ENCODE measurements at regions not wholly inside any gene's neighbourhood (a gene's known extent, or its start where the extent isn't known, plus 50 kb on each side); places are given as distances from the start of the nearest gene placed in this dataset.

- FAIRE-seq (no peak), DNase-seq (ENCODE audit: low read depth) (no peak)
- TF ChIP-seq CTCF (IDR thresholded peaks at IDR 0.05; ENCODE audit: insufficient read depth, low read length, severe bottlenecking), result no peak
- Histone ChIP-seq H3K27me3 (ENCODE audit: control insufficient read depth, insufficient read depth, low read length) (no peaks in the 10 kb centered on the region), H3K4me3 (ENCODE audit: low read depth, low read length) (no peak overlapping the region), H3K36me3 (ENCODE audit: control insufficient read depth, insufficient read depth, low read length) (no peaks in the 10 kb centered on the region)
Measured at GRCh38 chr12:24366514-24366913, 417.0 kb upstream of the SOX5 start.

GRCh38 chr12:24364921-24365320 lies 415.5 kb upstream of the SOX5 start:
- DNase-seq (ENCODE audit: low read depth) (peak; percentile 26), FAIRE-seq (no peak)
- Histone ChIP-seq H3K4me3 (ENCODE audit: low read depth, low read length) (no peak overlapping the region), H3K27me3 (ENCODE audit: control insufficient read depth, insufficient read depth, low read length) (no peaks in the 10 kb centered on the region), H3K36me3 (ENCODE audit: control insufficient read depth, insufficient read depth, low read length) (no peaks in the 10 kb centered on the region)
- no peak for TF ChIP-seq CTCF (IDR thresholded peaks at IDR 0.05; ENCODE audit: insufficient read depth, low read length, severe bottlenecking)

- DNase-seq (ENCODE audit: low read depth), result no peak
- Histone ChIP-seq H3K4me3 (ENCODE audit: low read depth, low read length) (no peak overlapping the region), H3K36me3 (ENCODE audit: control insufficient read depth, insufficient read depth, low read length) (no peaks in the 10 kb centered on the region), H3K27me3 (ENCODE audit: control insufficient read depth, insufficient read depth, low read length) (no peaks in the 10 kb centered on the region)
- TF ChIP-seq CTCF (IDR thresholded peaks at IDR 0.05; ENCODE audit: insufficient read depth, low read length, severe bottlenecking), result no peak
- FAIRE-seq, result no peak
Measured at GRCh38 chr12:24363177-24363754, 413.8 kb upstream of the SOX5 start.

GRCh38 chr12:24361877-24362580 lies 412.6 kb upstream of the SOX5 start:
- no peaks in the 10 kb centered on the region for H3K27me3 ChIP-seq (ENCODE audit: control insufficient read depth, insufficient read depth, low read length)
- no peak overlapping the region for H3K4me3 ChIP-seq (ENCODE audit: low read depth, low read length)
- FAIRE-seq, result no peak
- H3K36me3 ChIP-seq (ENCODE audit: control insufficient read depth, insufficient read depth, low read length), result no peaks in the 10 kb centered on the region
- no peak for TF ChIP-seq CTCF (IDR thresholded peaks at IDR 0.05; ENCODE audit: insufficient read depth, low read length, severe bottlenecking)
- DNase-seq (ENCODE audit: low read depth), result no peak

- no peak for TF ChIP-seq CTCF (IDR thresholded peaks at IDR 0.05; ENCODE audit: insufficient read depth, low read length, severe bottlenecking)
- Histone ChIP-seq H3K36me3 (ENCODE audit: control insufficient read depth, insufficient read depth, low read length) (no peaks in the 10 kb centered on the region), H3K27me3 (ENCODE audit: control insufficient read depth, insufficient read depth, low read length) (no peaks in the 10 kb centered on the region), H3K4me3 (ENCODE audit: low read depth, low read length) (no peak overlapping the region)
- FAIRE-seq (no peak), DNase-seq (ENCODE audit: low read depth) (no peak)
Measured at GRCh38 chr12:24360907-24361306, 411.4 kb upstream of the SOX5 start.

- TF ChIP-seq CTCF (IDR thresholded peaks at IDR 0.05; ENCODE audit: insufficient read depth, low read length, severe bottlenecking), result no peak
- Histone ChIP-seq H3K27me3 (ENCODE audit: control insufficient read depth, insufficient read depth, low read length) (no peaks in the 10 kb centered on the region), H3K36me3 (ENCODE audit: control insufficient read depth, insufficient read depth, low read length) (no peaks in the 10 kb centered on the region), H3K4me3 (ENCODE audit: low read depth, low read length) (no peak overlapping the region)
- FAIRE-seq (no peak), DNase-seq (ENCODE audit: low read depth) (no peak)
Measured at GRCh38 chr12:24360461-24360860, 411.0 kb upstream of the SOX5 start.

Measured in bronchial epithelial cell (primary cell).